NCI-H526 treated with DMSO at 0.1 percent for 48 hours (cell line): ENCODE measurements at regions not wholly inside any gene's neighbourhood (a gene's known extent, or its start where the extent isn't known, plus 50 kb on each side); places are given as distances from the start of the nearest gene placed in this dataset.

Experiments
- DNase-seq: peaks from one replicate; lab custom pipeline; 2025; lab: John Stamatoyannopoulos, UW

GRCh38 chr22:27682437-27682836 lies 119.1 kb downstream of the MN1 start:
- DNase-seq: peak; percentile 78

DNA sequence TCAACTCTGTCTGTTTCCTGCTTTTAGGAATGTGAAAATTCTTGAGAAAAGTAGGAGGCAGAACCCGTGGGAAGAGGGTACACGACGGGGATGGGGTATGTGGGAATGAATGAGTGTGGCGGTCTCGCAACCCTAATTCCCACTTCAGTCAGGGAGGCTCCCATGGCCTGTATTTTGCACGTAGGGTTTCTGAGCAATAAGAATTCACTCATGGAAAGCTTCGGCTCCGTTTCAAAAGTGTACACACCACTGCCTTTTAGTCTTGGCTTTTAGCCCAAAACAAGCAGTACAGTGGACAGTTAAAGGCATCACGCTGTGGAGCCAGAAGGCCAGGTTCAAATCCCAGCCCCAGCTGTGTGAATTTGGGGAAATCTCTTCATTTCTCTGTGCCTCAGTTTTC lies 116.7 kb downstream of the MN1 start:
- DNase-seq: no peak

DNA sequence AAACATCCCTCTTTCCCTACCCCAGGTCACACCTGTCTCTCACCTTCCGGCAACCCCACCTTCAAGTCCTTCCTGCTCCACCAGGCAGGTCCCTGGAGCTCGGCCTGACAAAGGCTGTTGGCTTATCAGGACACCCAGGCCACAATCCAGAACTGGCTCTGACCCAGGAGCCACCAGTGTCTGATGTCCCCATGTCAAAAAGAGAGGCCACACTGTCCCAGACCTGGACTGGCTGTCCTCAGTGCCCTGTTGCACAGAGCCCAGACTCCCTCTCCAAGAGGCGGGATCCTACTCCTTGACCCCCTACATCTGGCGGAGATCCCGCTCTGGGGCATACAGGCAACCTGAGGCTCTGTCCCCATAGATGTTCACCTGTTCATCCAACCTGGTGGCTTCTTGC lies 116.0 kb downstream of the MN1 start:
- no peak for DNase-seq

- DNase-seq: no peak
These were observed 115.6 kb downstream of the MN1 start for GRCh38 chr22:27685970-27686369.

GRCh38 chr22:27686534-27686933 lies 115.0 kb downstream of the MN1 start:
- DNase-seq: no peak

GRCh38 chr22:27687984-27688545 lies 113.5 kb downstream of the MN1 start:
- DNase-seq: no peak

DNA sequence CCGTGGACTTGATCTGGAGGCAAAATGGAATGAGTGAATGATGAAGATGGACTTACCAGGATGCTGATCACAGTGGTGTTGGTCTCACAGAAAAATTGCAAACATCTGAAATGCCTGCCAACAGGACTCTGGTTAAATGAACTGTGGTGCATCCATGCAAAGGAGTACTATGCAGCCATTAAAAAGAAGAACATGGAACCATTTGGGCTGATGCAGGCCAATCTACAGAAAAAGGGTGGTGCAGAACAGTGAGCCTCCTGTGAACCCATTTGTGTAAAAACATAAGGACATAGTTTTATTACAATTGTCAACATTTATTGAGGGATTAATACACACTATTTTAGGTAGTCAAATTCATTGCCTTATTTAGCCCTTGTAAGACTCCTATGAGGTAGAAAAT lies 111.9 kb downstream of the MN1 start:
- DNase-seq: no peak

DNA sequence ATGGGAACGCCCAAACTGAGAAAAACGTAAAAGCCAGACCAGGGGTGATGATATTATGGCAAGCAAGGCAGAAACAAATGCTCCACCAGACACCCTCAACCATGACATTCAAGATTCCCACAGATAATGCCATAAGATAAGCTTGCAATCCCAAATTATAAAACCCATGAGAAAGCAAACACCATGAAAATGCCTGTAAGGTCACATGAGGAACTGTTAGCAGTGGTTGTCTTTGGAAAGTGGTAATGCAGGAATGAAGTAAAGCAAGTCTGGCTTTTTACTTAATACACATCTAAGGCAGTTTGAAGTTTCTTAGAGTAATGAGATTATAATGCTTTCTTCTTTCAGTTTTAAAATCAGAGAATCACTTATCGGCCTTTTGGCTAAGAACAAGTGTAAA lies 111.0 kb downstream of the MN1 start:
- no peak for DNase-seq

DNA sequence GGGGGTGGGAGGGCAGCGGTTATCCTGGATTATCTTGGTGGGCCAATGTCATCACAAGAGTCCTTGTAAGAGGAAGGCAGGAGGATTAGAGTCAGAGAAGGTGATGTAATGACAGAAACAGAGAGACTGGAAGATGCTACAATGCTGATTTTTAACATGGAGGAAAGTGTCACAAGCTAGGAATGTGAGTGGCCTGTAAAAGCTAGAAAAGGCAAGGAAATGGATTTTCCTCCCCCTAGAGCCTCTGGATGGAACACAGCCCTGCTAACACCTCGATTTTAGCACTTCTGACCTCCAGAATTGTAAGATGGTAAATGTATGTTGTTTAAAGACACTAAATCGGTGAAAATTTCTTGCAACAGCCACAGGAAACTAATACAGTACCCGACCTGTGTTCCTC lies 109.3 kb downstream of the MN1 start:
- DNase-seq: no peak

GRCh38 chr22:27695925-27696324 lies 105.6 kb downstream of the MN1 start:
- no peak for DNase-seq

DNA sequence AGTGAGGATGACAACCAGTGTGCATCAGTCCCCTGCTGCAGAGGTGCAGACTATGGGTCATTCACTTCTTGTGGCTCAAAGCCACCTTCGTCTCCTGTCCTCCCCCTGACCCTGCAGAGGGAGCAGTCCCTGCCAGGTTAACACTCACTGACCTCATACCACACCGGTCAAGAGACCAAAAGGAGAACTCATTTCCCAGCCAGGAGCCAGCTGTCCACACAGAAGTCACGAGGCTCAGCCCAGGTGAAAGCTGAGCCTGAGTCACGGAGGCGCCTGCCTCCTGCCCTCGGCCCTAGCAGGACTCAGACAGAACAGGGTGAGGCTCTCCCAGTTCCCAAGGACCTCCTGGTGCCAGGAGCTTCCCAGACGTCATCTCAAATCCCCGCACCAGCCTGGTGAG lies 103.7 kb downstream of the MN1 start:
- no peak for DNase-seq
